ENCODE measurements at regions not wholly inside any gene's neighbourhood (a gene's known extent, or its start where the extent isn't known, plus 50 kb on each side); places are given as distances from the start of the nearest gene placed in this dataset.

- Histone ChIP-seq H3K36me3 (no peaks in the 10 kb centered on the region), H3K27me3 (no peaks in the 10 kb centered on the region), H3K27ac (no peak overlapping the region), H3K4me1 (peaks cover 0 to 6% (median 3%) of the 10 kb centered on the region in 4 donors), H3K9me3 (no peaks in the 10 kb centered on the region), H3K4me3 (no peak overlapping the region)
- 64 to 76% methylated on average over 1 of the region's 1 CpG for whole genome bisulfite sequencing, 2 donors
- ATAC-seq (ENCODE audit: low FRiP score in 2 of 2) (no peak), DNase-seq (no peak)
- TF ChIP-seq POLR2AphosphoS5 (IDR thresholded peaks at IDR 0.05) (no peak), EP300 (IDR thresholded peaks at IDR 0.05) (no peak), POLR2A (IDR thresholded peaks at IDR 0.05) (no peak)
- TF ChIP-seq, protein P1, sequence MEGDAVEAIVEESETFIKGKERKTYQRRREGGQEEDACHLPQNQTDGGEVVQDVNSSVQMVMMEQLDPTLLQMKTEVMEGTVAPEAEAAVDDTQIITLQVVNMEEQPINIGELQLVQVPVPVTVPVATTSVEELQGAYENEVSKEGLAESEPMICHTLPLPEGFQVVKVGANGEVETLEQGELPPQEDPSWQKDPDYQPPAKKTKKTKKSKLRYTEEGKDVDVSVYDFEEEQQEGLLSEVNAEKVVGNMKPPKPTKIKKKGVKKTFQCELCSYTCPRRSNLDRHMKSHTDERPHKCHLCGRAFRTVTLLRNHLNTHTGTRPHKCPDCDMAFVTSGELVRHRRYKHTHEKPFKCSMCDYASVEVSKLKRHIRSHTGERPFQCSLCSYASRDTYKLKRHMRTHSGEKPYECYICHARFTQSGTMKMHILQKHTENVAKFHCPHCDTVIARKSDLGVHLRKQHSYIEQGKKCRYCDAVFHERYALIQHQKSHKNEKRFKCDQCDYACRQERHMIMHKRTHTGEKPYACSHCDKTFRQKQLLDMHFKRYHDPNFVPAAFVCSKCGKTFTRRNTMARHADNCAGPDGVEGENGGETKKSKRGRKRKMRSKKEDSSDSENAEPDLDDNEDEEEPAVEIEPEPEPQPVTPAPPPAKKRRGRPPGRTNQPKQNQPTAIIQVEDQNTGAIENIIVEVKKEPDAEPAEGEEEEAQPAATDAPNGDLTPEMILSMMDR (IDR thresholded peaks at IDR 0.05) = no peak
Measured at GRCh38 chr9:115296831-115297565, 179.0 kb upstream of the TNC start.

DNA sequence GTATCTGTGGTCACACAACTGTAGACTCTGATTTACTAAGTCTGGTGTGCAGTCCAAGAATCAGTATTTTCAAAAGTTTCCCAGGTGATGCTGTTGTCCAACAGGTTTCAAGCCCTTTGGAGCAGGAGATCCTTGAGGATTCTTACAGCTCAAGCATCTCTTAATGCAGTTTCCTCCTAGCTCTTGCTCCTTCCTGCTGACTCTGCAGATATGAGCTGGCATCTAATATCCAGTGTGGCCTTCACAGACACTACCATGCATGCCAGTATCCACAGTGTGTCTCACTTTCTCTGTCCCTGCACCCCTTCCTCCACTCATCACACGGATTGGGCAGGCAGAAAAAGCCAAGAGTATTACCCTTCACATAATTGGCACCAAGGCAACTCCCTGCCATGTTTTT, 182.2 kb upstream of the TNC start:
- ATAC-seq (ENCODE audit: low FRiP score in 2 of 2) (no peak), DNase-seq (no peak)
- H3K27me3 ChIP-seq = no peaks in the 10 kb centered on the region
- H3K4me1 ChIP-seq = no peaks in the 10 kb centered on the region
- H3K9me3 ChIP-seq = no peaks in the 10 kb centered on the region
- WGBS, 2 donors = 73 to 82% methylated on average over 1 of the region's 1 CpG
- H3K4me3 ChIP-seq = no peak overlapping the region
- H3K36me3 ChIP-seq = no peaks in the 10 kb centered on the region
- no peak overlapping the region for H3K27ac ChIP-seq
- TF ChIP-seq EP300 (IDR thresholded peaks at IDR 0.05) (no peak), POLR2A (IDR thresholded peaks at IDR 0.05) (no peak), POLR2AphosphoS5 (IDR thresholded peaks at IDR 0.05) (no peak)
- TF ChIP-seq, protein P1 (IDR thresholded peaks at IDR 0.05) = no peak

DNA sequence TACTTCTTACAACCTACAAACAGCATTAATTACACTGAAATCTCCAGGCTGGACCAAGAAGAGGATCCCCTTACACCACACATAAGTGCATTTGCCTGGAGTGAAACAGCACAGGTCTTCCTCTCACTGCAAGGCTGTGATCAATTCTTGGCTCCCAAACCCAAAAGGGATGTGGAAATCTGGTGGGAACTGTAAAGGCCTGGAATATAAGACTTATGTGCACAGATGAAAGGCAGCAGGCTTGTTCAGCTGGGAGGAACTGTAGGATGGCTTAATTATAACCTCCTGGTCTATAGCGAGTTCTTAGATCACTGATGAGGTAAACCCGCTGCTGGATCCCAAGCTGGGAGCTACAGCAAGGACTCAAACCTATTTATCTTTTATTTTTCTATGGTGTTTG, 182.9 kb upstream of the TNC start:
- Histone ChIP-seq H3K36me3 (no peaks in the 10 kb centered on the region), H3K4me3 (no peak overlapping the region), H3K4me1 (no peaks in the 10 kb centered on the region), H3K27ac (no peak overlapping the region), H3K9me3 (no peaks in the 10 kb centered on the region), H3K27me3 (no peaks in the 10 kb centered on the region)
- 72 to 83% methylated on average over 2 of the region's 2 CpGs for WGBS, 2 donors
- TF ChIP-seq POLR2AphosphoS5 (IDR thresholded peaks at IDR 0.05) (no peak), POLR2A (IDR thresholded peaks at IDR 0.05) (no peak), EP300 (IDR thresholded peaks at IDR 0.05) (no peak)
- TF ChIP-seq, protein P1 (IDR thresholded peaks at IDR 0.05) = no peak
- DNase-seq (no peak), ATAC-seq (ENCODE audit: low FRiP score in 2 of 2) (no peak)

GRCh38 chr9:115301581-115301980, 183.6 kb upstream of the TNC start:
- 87 to 89% methylated on average over 5 of the region's 5 CpGs for WGBS, 2 donors

More at GRCh38 chr9:115301581-115301980, 183.6 kb upstream of the TNC start:
- TF ChIP-seq EP300 (IDR thresholded peaks at IDR 0.05) (no peak), POLR2AphosphoS5 (IDR thresholded peaks at IDR 0.05) (no peak), POLR2A (IDR thresholded peaks at IDR 0.05) (no peak)
- TF ChIP-seq, protein P1 (IDR thresholded peaks at IDR 0.05) = no peak
- Histone ChIP-seq H3K4me1 (no peaks in the 10 kb centered on the region), H3K9me3 (no peaks in the 10 kb centered on the region), H3K4me3 (no peak overlapping the region), H3K27me3 (no peaks in the 10 kb centered on the region), H3K27ac (no peak overlapping the region), H3K36me3 (no peaks in the 10 kb centered on the region)
- ATAC-seq (ENCODE audit: low FRiP score in 2 of 2) = no peak
- no peak for DNase-seq

Data from upper lobe of left lung (tissue), 6 donors.